Esophagus (tissue), 2 donors: ENCODE measurements at regions not wholly inside any gene's neighbourhood (a gene's known extent, or its start where the extent isn't known, plus 50 kb on each side); places are given as distances from the start of the nearest gene placed in this dataset.

ENCODE experiments used
- H3K27ac ChIP-seq, 2 donors: one replicate each; pipeline ENCODE4 v1.5.1; 2013; ENCODE audit warnings: low read depth in 2 of 2, mild to moderate bottlenecking in 2 of 2, inconsistent platforms in 1 of 2, low read length in 1 of 2, moderate library complexity in 1 of 2
- H3K27me3 ChIP-seq, 2 donors: one replicate each; pipeline ENCODE4 v1.6.1; 2013; ENCODE audit warnings: low read length in 2 of 2, control low read depth in 1 of 2, mild to moderate bottlenecking in 1 of 2; ENCODE audit not compliant: insufficient read depth in 2 of 2, control insufficient read depth in 1 of 2
- H3K36me3 ChIP-seq, 2 donors: one replicate each; pipeline ENCODE4 v1.6.1; 2013; ENCODE audit warnings: low read length in 1 of 2; ENCODE audit not compliant: control insufficient read depth in 2 of 2, insufficient read depth in 2 of 2
- H3K4me1 ChIP-seq, 2 donors: one replicate each; pipeline ENCODE4 v1.6.1; 2013; ENCODE audit warnings: low read length in 1 of 2; ENCODE audit not compliant: control insufficient read depth in 2 of 2, insufficient read depth in 2 of 2
- H3K4me3 ChIP-seq, 2 donors: one replicate each; pipeline ENCODE4 v1.5.1; 2013; ENCODE audit warnings: low read length in 2 of 2, mild to moderate bottlenecking in 2 of 2, low read depth in 1 of 2, moderate library complexity in 1 of 2
- H3K9me3 ChIP-seq, 2 donors: one replicate each; pipeline ENCODE4 v1.6.1; 2013; ENCODE audit warnings: mild to moderate bottlenecking in 2 of 2, low read depth in 1 of 2, low read length in 1 of 2, moderate library complexity in 1 of 2; ENCODE audit not compliant: control insufficient read depth in 2 of 2, insufficient read depth in 1 of 2
- WGBS, 2 donors: extraction: QIAGEN DNeasy Blood & Tissue Kit; methylation state at CpG; one replicate each; pipeline ENCODE4 v1.1.7; 2013; 5-methylcytosine and 5-hydroxymethylcytosine counted together
- donor health status: healthy with polysubstance abuse.
- donor health status: Bipolar disorder and iron deficiency.

- Histone ChIP-seq H3K36me3 (no peaks in the 10 kb centered on the region), H3K4me1 (no peaks in the 10 kb centered on the region), H3K4me3 (no peak overlapping the region), H3K9me3 (no peaks in the 10 kb centered on the region), H3K27me3 (no peaks in the 10 kb centered on the region), H3K27ac (no peak overlapping the region)
Measured at GRCh38 chr2:151028691-151029176, 232.9 kb downstream of the RBM43 start.

DNA sequence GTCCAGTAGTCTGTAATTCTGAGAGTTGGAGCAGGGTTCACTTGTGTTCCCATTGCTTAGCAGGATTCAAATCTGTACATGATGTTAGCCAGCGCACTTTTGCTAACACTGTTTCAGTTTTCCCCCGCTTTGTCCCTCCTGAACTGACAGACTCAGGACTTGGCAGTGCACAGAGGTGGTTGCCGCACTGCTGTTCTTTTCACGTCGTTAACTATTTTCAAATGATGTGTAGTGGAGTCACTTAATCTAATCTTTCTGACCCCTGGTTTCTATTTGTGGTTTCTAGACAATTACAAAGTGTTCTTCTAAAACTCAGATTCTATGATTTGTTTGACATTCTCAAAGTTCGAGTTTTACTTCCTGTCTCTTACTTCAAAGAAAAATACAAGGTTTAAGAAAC, 234.5 kb downstream of the RBM43 start:
- Histone ChIP-seq H3K27ac (no peak overlapping the region), H3K27me3 (no peaks in the 10 kb centered on the region), H3K4me1 (no peaks in the 10 kb centered on the region), H3K36me3 (no peaks in the 10 kb centered on the region), H3K4me3 (no peak overlapping the region), H3K9me3 (no peaks in the 10 kb centered on the region)
- 64 to 69% methylated on average over 6 of the region's 6 CpGs for WGBS, 2 donors

DNA sequence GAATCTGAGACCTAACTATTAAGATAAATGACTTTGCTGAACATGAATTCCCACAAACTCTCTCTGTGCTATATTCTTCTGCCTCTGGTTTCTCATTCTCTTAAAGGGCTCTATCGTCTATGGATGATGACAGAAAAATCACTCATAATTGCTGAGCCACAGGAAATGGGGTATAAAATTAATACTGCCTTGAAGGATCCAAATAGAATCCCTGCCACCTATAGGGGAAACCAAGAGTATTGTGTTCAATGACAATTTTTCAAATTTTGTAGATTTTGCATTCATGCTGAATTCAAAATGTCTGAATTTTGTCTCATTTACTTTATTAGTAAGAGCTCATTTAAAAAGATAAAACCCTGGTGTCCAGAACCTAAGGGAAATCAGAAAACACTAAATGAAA, 235.8 kb downstream of the RBM43 start:
- no peaks in the 10 kb centered on the region for H3K4me1 ChIP-seq
- H3K36me3 ChIP-seq, result no peaks in the 10 kb centered on the region
- no peak overlapping the region for H3K27ac ChIP-seq
- no peak overlapping the region for H3K4me3 ChIP-seq
- H3K9me3 ChIP-seq, result no peaks in the 10 kb centered on the region
- WGBS, 2 donors, result 79 to 91% methylated on average over 1 of the region's 1 CpG
- no peaks in the 10 kb centered on the region for H3K27me3 ChIP-seq

- Histone ChIP-seq H3K9me3 (no peaks in the 10 kb centered on the region), H3K4me1 (no peaks in the 10 kb centered on the region), H3K27ac (no peak overlapping the region), H3K4me3 (no peak overlapping the region), H3K27me3 (no peaks in the 10 kb centered on the region), H3K36me3 (no peaks in the 10 kb centered on the region)
- WGBS, 2 donors, result 55 to 59% methylated on average over 4 of the region's 4 CpGs
Measured at GRCh38 chr2:151024696-151025251, 236.9 kb downstream of the RBM43 start.

DNA sequence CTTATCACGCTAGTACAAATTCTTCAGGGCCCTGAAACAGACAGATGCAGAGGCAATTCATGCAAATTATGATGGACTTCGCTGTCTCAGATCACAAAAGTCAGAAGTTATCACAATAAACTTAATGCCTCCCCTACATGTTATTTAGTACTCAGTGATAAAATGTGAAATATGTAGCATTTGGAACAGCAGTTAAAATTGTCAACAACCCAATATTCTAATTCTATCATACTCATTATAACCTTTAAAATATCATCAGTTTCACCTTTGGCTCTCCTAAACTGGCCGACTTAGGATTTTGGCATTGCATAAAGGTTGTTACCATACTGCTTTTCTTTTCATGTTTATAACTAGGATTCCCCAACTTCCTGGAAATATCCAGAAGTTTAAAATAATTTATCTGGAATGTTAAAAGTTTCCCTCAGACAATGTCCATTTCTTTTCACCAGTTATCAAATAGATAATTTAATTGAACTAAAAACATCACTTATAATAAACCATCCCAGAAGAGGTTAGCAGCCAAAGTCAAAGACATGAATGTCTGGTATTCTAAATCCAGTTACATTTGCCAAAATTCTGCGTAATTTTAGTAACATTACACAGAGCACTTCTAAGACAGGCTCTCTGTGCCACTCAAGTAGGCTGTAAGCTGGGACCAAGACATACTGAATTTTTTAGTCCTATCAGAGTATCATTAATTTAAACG, 239.8 kb downstream of the RBM43 start:
- Histone ChIP-seq H3K4me3 (no peak overlapping the region), H3K9me3 (peaks cover 0 to 2% of the 10 kb centered on the region in 2 donors), H3K27ac (no peak overlapping the region), H3K36me3 (no peaks in the 10 kb centered on the region), H3K4me1 (no peaks in the 10 kb centered on the region), H3K27me3 (no peaks in the 10 kb centered on the region)
- WGBS, 2 donors, result 65 to 66% methylated on average over 5 of the region's 5 CpGs

DNA sequence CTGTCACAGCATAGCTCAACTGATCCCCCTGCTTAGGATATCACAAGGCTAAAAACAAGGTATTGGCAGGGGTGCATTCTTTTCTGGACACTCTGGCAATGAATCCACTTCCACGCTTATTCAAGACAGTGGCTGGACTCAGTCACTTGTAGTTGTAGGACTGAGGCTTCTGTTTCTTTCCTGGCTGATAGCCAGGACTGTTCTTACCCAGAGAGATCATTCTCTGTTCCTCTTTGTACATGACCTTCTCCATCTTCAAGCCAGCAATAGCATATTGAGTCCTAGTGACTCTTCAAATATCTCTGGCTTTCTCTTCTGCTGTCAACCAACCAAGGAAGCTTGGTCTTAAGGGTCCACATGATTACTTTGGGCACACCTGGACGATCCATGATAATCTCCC, 241.3 kb downstream of the RBM43 start:
- Histone ChIP-seq H3K4me1 (no peaks in the 10 kb centered on the region), H3K9me3 (peaks cover 0 to 2% of the 10 kb centered on the region in 2 donors), H3K27ac (no peak overlapping the region), H3K27me3 (no peaks in the 10 kb centered on the region), H3K4me3 (no peak overlapping the region), H3K36me3 (no peaks in the 10 kb centered on the region)
- 78 to 79% methylated on average over 2 of the region's 2 CpGs for WGBS, 2 donors

DNA sequence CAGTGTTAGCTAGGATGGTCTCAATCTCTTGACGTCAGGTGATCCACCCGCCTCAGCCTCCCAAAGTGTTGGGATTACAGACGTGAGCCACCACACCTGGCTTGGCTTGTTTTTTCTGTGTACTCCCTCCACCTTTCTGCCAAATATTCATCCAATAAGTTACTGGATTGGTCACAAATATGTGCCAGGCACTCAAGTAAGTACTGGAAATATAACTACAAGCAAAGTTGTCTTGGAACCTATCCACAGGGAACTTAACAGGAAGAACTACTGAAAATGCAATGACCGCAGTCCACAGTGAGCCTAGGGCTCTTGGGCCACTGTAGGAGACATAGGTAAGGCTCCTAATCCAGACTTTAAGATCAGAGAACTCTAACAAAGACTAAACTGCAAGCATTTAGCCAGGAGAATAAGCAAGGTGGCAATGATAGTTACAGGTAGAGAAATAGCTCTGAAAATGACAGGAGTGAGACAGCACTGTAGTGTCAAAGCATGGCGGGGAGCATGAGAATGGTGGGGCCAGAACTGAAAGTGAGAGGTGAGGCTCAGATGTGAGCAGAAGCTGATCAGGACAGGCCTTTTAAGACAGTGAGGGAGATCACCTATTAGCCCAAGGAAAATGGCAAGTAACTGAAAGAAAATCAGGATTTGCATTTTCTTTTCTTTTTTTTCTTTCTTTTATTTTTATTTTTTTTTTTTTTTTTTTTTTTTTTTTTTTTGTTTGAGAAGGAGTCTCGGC, 252.1 kb downstream of the RBM43 start:
- Histone ChIP-seq H3K36me3 (no peaks in the 10 kb centered on the region), H3K9me3 (peaks cover 0 to 2% of the 10 kb centered on the region in 2 donors), H3K4me3 (no peak overlapping the region), H3K27ac (no peak overlapping the region), H3K4me1 (no peaks in the 10 kb centered on the region), H3K27me3 (no peaks in the 10 kb centered on the region)
- WGBS, 2 donors, result 59 to 69% methylated on average over 6 of the region's 6 CpGs

DNA sequence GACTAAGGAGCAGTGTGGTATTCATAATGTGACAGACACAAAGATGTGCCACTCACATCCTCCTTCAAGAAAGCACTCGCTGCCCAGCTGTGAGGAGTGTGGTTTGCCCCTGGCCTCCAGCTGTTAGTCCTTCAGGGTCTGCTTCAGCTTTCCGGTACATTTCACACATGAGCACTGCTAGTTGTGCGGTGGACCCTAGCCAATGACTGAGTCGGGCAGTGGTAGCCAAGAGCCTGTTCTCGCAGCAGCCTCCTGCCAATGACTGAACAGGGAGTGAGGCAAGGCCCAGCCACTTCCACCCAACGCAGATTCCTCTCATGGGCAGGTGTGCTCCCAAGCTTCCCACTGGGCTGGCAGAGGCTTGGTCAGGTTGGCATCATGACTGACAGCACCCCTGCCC, 254.3 kb downstream of the RBM43 start:
- H3K27ac ChIP-seq, result no peak overlapping the region
- H3K9me3 ChIP-seq, result no peaks in the 10 kb centered on the region
- no peaks in the 10 kb centered on the region for H3K36me3 ChIP-seq
- H3K4me3 ChIP-seq, result no peak overlapping the region
- H3K27me3 ChIP-seq, result no peaks in the 10 kb centered on the region
- no peaks in the 10 kb centered on the region for H3K4me1 ChIP-seq
- WGBS, 2 donors, result 51 to 63% methylated on average over 6 of the region's 6 CpGs

- no peaks in the 10 kb centered on the region for H3K9me3 ChIP-seq
- WGBS, 2 donors, result 77 to 79% methylated on average over 5 of the region's 5 CpGs
Measured at GRCh38 chr2:151002959-151003600, 258.6 kb downstream of the RBM43 start.

More at GRCh38 chr2:151002959-151003600, 258.6 kb downstream of the RBM43 start:
- Histone ChIP-seq H3K4me3 (no peak overlapping the region), H3K27me3 (no peaks in the 10 kb centered on the region), H3K4me1 (no peaks in the 10 kb centered on the region), H3K27ac (no peak overlapping the region), H3K36me3 (no peaks in the 10 kb centered on the region)
